Spleen (tissue), 7 donors: ENCODE measurements at regions not wholly inside any gene's neighbourhood (a gene's known extent, or its start where the extent isn't known, plus 50 kb on each side); places are given as distances from the start of the nearest gene placed in this dataset.

Source experiments
- POLR2A ChIP-seq, 3 donors: fragments of 450-650 bp; IDR thresholded peaks; one replicate each; pipeline ENCODE4 v1.5.1; 2017; ENCODE audit warnings: antibody characterized with exemption in 3 of 3, mild to moderate bottlenecking in 1 of 3
- POLR2AphosphoS5 ChIP-seq, 3 donors: sonication (generic); formaldehyde crosslinking; IDR thresholded peaks; one replicate each; pipeline ENCODE4 v1.5.1; 2017; ENCODE audit warnings: antibody characterized with exemption in 3 of 3
- TF ChIP-seq, protein P1 (sequence below), 11 experiments: fragments of 200-600 bp in 7 of 11; fragments of 450-650 bp in 4 of 11; sonication (generic) in 4 of 11; IDR thresholded peaks in 8 of 11; conservative IDR thresholded peaks in 3 of 11; 1 replicate in 7 of 11; 2 replicates in 4 of 11; pipeline versions ENCODE4 v1.4.0 to v1.8.0; 2016 to 2021; ENCODE audit warnings: antibody characterized with exemption in 11 of 11, inconsistent platforms in 4 of 11, mild to moderate bottlenecking in 1 of 11
- donor health status: DM: no; HTN: no; CAD: no; lungs with moderate emphysema.
- donor health status: DM: no; HTN: no; CAD: no.
- donor health status: DM: no; HTN: no; CAD: no.

DNA sequence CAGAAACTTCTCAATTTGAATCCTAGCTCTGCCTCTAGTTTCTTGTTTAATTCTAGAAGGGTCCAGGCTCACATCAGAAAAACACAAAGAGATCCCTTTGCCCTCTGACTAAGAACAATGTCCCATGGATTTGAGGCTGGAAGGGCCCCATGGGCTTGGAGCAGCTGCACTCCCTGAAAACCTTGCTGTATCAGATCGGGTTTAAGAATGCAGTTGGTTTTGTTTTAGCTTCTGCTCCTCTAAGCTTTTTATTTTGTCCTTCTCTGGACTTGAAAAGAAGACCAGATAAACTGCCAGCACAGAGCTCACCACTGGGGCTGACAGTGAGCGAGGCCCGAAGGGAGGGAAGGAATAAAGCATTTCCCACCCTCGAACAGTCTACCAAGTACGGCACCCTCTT, 69.2 kb upstream of the WIPF1 start:
- TF ChIP-seq POLR2AphosphoS5 (IDR thresholded peaks at IDR 0.05), result no peak
- TF ChIP-seq, protein P1, sequence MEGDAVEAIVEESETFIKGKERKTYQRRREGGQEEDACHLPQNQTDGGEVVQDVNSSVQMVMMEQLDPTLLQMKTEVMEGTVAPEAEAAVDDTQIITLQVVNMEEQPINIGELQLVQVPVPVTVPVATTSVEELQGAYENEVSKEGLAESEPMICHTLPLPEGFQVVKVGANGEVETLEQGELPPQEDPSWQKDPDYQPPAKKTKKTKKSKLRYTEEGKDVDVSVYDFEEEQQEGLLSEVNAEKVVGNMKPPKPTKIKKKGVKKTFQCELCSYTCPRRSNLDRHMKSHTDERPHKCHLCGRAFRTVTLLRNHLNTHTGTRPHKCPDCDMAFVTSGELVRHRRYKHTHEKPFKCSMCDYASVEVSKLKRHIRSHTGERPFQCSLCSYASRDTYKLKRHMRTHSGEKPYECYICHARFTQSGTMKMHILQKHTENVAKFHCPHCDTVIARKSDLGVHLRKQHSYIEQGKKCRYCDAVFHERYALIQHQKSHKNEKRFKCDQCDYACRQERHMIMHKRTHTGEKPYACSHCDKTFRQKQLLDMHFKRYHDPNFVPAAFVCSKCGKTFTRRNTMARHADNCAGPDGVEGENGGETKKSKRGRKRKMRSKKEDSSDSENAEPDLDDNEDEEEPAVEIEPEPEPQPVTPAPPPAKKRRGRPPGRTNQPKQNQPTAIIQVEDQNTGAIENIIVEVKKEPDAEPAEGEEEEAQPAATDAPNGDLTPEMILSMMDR (IDR thresholded peaks at IDR 0.05 in 8 of 11, conservative IDR thresholded peaks at IDR 0.05 in 3 of 11), result no peak
- TF ChIP-seq POLR2A (IDR thresholded peaks at IDR 0.05), result no peak
